Kasumi-1 (cell line): ENCODE measurements at regions not wholly inside any gene's neighbourhood (a gene's known extent, or its start where the extent isn't known, plus 50 kb on each side); places are given as distances from the start of the nearest gene placed in this dataset.
"Not testable (repeated sequence)": the region's sequence is repeated elsewhere in the genome, so short reads cannot be mapped to it uniquely, and the experiment has no call there.

ENCODE experiments used
- DNase-seq, 2 experiments: peaks; one replicate each; lab custom pipeline; 2025; lab: John Stamatoyannopoulos, UW

GRCh38 chr12:116687888-116688287, 50.0 kb downstream of the SPRING1 start:
- DNase-seq: peak; percentile 88 to 90

GRCh38 chr12:116684891-116685290, 53.0 kb downstream of the SPRING1 start:
- DNase-seq: no peak

GRCh38 chr12:116677202-116677661, 60.6 kb downstream of the SPRING1 start:
- DNase-seq: peak; percentile 89

GRCh38 chr12:116675339-116676107, 62.3 kb downstream of the SPRING1 start:
- no peak for DNase-seq

GRCh38 chr12:116674643-116675183, 63.2 kb downstream of the SPRING1 start:
- DNase-seq: no peak

GRCh38 chr12:116673681-116674111, 64.2 kb downstream of the SPRING1 start:
- no peak for DNase-seq

GRCh38 chr12:116672842-116673516, 64.9 kb downstream of the SPRING1 start:
- peak; percentile 78 to 87 for DNase-seq

- no peak for DNase-seq
These were observed 65.9 kb downstream of the SPRING1 start for GRCh38 chr12:116672010-116672409.

GRCh38 chr12:116670859-116671258, 67.0 kb downstream of the SPRING1 start:
- no peak for DNase-seq

- DNase-seq: no peak
These were observed 70.1 kb downstream of the SPRING1 start for GRCh38 chr12:116667752-116668151.

- not testable (repeated sequence) for DNase-seq
These were observed 71.0 kb downstream of the SPRING1 start for GRCh38 chr12:116666829-116667228.

GRCh38 chr12:116666305-116666673, 71.6 kb downstream of the SPRING1 start:
- no peak for DNase-seq

GRCh38 chr12:116665666-116666304, 72.1 kb downstream of the SPRING1 start:
- no peak for DNase-seq

GRCh38 chr12:116664085-116664484, 73.8 kb downstream of the SPRING1 start:
- no peak for DNase-seq

GRCh38 chr12:116662612-116663144, 75.2 kb downstream of the SPRING1 start:
- DNase-seq: peak; percentile 73 to 81

GRCh38 chr12:116661341-116661740, 76.5 kb downstream of the SPRING1 start:
- DNase-seq: peak; percentile 88 to 91

GRCh38 chr12:116660740-116661139, 77.1 kb downstream of the SPRING1 start:
- DNase-seq: not testable (repeated sequence)

GRCh38 chr12:116659771-116660481, 77.9 kb downstream of the SPRING1 start:
- no peak for DNase-seq

- DNase-seq: no peak
These were observed 79.9 kb downstream of the SPRING1 start for GRCh38 chr12:116657921-116658495.

GRCh38 chr12:116656306-116656705, 81.6 kb downstream of the SPRING1 start:
- no peak for DNase-seq

GRCh38 chr12:116654226-116654743, 83.6 kb downstream of the SPRING1 start:
- no peak for DNase-seq
